GM21825 (cell line): ENCODE measurements at regions not wholly inside any gene's neighbourhood (a gene's known extent, or its start where the extent isn't known, plus 50 kb on each side); places are given as distances from the start of the nearest gene placed in this dataset.

ENCODE experiments used
- ATAC-seq: cut with Tn5 transposase; IDR thresholded peaks from one replicate; pipeline ENCODE4 v1.9.1; 2021; ENCODE audit warnings: mild to moderate bottlenecking, moderate library complexity; ENCODE audit not compliant: unreplicated experiment

DNA sequence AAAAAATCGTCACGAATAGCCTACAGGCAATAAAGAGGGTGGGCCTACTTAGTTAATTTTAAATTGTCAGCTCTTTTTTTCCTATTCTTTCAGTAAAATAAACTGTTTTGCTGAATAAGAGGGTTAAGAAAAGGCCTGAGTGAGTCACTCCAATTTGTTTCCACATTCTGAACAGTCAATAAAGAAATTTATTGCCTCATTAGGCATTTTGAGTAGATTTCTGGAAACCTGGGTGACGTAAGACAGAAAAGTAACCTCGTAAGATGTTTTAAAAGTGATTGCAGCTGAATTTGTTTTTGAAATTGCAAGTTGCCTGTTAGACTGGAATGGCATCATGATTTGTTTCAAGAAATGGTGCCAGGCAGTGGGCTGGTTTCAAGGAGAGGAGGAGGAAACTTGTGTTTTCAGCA lies 439.3 kb downstream of the USP25 start:
- ATAC-seq = no peak

DNA sequence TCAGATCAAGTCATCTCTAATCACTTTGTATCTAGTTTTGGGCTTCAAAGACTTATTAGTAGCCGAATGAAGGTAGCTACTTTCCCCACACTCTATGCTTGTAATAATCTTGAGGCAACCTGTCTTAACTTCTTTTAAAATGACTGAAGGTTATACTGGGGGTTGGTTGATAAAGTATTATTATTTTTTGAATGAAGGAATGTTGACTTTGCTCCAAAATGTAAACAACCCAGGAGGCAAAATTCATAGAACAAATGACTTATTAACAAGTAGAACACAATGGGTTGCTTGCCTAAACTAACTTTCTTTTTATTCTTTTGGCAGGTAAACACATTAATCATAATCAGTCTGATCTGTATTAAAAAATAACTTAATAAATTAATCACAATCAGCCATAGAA lies 440.0 kb downstream of the USP25 start:
- no peak for ATAC-seq

DNA sequence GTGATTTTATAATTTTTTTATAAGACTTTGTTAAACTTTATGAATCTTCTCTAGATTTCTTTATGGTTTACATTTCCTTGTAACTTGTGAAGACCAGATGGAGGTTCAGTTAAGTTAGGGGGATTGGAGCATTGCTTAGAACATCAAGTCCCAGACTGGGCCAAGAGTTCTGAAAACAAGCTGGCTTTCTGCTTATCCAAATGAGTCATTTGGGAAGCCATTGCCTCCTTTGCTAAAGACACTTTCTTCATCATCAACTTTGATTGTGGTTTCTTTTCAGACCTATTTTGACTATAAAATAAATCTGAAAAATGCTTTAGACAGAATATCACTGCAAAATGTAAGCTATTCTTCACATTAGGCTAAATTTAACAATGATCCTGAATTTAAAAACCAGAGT lies 446.8 kb downstream of the USP25 start:
- no peak for ATAC-seq

DNA sequence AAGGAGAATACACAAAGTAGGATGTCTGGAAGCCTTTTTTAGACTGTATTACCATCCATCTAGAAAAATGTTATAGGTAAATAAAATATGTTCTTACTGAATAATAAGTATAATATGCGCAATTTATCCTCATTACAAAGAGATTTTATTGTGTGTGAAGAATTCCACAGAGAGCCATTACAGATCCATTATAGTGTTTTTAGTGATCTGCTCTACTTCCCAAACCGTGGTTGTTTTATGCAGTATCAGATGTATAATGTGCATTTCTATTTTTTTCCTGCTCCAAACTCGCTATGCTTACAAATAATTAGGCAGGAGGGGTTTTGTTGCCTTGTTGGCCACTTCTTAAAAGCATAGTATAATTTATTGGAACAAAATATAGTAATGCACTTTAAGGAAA lies 447.8 kb downstream of the USP25 start:
- ATAC-seq = no peak

DNA sequence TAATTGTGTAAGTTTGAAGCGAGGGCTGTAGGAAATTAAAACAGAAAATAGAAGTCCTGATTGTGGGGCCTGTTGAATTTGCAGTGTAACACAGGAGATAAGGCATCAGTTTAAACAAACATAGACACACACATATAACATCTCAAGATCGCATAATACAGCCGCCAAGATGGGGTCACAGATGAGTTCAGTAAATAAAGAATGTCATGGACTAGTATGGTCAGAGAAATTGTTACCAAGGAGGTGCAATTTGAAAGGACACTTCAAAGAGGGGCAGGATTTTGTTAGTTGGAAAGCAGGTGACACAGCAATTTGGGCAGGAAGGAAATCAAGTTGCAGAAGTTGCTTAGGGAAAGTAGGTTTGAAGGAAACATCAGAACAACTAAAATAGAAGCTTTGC lies 450.0 kb downstream of the USP25 start:
- ATAC-seq = no peak

DNA sequence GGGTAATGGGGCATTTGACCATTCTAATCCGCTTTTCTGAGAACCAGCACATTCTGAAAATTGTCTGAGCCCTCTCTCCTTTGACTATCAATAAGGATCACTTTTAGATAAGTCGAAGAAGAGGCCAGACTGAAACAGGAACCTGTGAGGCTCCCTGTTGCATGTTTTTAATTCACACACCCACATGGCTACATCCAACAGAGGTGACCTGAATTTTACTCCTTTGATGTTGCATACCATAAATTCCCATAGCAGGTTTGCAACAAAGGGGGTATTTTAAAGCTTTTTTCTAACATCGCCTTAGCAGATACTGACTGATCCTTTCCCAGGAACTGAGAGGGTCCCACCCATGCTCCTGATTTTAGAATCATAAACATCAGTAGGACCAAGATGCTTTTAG lies 450.8 kb downstream of the USP25 start:
- ATAC-seq = no peak

DNA sequence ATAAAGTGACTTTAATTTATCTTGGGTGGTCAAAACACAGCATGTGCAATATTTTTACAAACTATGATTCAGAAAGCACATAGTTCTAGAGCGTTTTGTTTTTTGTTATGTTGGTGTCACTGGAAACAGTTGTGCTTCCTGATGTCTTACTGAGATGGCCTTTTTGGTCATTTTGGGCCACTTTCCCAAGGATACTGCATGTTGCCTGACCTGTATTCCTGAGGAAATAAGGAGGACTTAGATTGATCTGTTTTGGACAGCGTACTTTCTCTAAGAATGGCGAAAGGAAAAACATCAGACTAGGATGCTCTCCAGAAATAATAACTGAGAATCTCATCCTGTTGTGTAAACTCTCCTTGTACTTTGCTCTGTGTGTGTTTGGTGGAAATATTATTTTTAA lies 451.2 kb downstream of the USP25 start:
- no peak for ATAC-seq

DNA sequence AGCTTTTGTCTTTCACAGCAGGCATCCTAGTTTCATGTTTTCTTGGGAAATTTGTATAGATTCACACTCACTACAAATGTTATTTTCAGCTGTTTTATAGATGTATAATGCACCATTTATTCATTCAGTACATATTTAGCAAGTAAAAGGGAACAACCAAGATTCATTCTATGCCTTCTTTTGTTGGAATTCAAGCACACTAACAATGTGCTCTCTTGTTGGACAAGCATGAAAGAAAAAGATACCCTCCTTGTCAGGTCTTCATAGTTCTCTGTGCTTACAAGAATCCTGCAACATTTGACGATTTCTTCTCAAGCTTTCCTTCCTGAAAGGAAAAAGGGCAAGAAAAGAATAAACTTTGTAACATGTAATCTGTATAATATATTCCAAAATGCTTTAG lies 456.0 kb downstream of the USP25 start:
- ATAC-seq = no peak

DNA sequence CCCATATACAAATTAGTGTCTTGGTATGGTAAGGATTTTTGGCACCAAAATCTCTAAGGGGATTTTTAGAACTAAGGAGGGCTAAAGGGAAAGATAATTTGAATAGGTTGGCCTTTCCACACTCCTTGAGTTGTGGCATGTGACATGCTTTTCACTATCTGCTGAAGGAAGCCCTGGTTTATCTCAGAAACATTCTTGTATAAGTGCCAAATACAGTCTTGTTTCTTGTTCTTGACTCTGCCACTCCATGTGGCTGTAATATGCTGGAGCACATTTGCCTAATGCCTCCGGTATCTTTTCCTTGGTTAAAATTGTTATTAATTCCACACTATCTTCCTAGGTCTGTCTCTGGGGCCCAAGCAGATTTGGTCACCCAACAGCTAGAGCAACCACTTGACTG lies 457.0 kb downstream of the USP25 start:
- no peak for ATAC-seq

DNA sequence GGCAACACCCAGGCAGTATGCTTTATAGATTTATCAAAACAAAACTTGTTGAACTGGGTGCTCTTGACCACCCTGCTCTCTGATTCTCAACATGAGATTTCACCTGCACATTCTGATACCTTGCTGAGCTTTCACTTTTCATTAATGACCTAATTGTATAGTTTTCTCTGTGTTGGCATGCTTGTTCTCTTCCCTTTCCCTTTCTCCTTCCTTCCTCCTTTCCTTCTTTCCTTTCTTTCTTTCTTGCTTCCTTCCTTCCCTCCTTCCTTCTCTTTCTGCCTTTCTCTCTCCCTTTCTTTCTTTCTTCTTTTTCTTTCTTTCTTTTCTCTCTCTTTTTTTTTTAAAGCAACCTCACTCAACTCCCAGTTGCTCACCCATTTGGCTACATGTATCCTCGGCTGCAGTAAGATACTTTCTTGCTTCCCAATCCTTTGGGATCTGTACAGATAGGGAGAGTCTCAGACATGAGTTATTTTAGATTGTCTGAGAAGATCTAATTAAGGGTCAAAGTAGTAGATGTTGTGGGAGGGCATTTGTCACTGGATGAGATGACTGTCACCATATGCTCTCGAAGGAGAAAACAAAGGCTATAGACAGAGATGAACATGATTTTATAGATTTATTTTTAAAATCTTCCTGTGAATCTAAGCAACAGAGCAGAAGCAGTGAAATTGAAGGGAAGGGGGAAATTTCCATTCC lies 458.0 kb downstream of the USP25 start:
- ATAC-seq = no peak

DNA sequence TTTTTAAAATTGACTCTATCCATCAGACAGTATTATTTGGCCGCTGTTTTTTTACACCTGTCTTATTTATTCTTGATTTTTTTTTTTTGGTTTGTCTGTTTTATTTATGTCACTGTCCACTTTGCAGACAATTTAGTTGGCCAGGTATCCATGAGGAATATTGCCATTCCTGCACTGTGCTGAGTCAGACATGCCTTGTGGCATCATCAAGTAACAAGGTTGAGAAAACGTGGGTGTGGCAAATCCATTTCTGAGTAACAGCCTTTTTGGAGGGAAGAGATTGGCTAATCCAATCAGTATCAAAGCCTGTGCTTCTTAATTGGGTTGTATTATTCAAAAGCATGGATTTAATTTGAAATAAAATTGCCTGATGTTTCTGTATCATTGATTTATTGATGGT lies 463.1 kb downstream of the USP25 start:
- no peak for ATAC-seq

DNA sequence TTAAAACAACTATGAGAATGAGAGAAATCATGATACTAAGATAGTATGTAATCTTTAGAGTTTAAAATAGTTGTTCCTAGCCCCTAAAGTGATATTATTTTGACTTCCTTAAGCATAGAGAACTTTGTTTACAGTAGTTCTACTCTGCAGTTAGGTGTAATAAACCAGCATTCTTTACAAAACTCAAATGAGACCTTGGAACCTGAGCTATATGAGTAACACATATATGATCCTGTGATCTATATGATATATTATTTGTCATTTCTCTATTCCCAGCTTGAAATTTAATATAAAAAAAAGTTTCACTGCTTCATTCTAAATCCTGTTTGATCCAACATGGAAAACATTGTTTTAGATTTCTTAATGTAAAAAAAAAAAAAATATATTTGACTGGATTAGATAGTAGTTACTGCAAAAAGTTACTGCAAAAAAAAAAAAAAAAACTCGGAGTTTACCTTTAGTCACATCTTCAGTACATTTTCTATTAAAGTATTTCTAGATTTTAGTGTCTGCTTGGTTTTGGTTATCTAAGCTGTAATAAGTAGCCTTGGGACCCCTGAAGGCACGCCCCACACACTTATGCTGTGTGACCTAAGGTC lies 463.8 kb downstream of the USP25 start:
- no peak for ATAC-seq

DNA sequence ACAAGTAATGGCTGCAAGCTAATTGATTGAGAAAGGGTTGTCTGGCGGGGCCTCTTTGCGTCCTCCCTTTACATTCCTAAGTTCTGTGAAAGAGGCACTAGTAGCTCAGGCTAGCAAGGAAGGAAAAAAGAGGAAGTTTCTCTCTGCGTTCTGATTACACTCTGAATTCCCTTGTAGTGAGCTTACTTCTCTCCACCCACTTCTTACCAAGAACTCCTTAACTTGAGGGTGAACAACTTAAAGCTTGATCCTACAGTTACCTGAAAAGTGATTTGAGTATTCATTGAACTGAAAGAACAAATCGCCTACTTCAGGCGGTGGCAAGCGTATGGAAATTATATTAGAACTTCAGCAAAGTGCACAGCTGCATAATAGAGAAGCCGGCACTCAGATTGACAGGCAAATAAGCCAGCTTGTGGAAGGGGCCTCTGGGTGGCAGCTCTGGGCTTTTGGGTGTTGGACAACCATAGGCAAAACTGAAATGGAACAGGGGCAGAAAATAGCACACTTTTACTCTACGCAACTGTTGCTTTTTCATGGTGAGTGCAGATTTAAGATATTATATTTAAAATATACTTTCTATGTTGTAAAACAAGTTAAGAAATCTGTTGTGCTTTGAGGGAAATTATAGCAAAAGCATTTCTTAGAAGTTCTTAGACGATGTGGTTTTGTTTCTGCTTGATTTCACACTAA lies 464.5 kb downstream of the USP25 start:
- peak; percentile 82 for ATAC-seq

DNA sequence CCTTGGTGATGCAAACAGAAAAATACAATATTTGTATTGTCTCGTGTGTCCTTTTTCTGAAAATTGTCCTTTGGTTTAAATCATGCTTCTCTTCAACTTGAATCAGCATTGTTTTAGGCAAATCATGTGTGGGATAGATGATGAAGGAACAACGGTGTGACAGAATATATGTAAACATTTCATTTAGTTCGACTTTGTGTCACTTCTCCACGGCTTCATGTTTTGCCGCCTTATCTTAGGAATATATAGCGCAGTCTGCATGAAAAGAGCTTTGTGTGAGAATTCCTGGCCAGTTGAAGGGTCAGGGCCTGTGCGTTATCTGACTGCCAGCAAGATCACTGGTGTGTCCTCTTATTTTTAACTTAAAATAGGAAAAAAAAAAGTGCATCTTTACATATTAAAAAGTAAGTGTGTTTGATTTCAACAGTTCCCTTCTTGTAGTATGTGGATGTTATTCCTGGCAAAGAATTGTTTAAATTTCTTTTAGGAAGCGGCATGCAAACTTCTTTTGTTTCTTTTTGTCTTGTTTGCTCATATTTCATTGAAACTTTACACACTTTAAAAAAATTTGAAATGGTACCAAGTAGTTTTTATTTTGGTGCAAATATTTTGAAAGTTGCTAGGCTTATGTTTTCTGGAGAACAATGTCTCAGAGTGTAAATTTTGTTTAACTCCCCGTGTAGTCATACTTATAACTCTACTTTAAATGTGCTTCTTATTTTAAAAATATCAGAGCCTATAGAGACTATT lies 465.2 kb downstream of the USP25 start:
- no peak for ATAC-seq

DNA sequence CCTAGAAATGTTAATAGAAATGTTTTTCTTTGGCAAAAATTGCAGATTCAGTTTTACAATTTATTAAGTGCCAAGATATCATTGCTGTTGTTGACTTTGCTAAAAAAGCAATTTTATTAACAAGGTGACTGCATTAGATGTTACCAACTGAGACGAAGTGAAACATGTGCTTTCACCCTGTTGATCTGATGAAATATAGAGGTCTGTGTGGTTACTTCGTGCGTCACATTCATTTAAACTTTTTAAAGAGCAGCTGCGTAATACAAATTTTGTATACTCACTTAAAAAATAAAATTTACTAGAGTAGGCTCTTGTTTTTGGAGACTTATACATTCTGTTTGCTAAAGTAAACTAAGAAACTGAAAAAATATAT lies 465.7 kb downstream of the USP25 start:
- ATAC-seq = no peak

DNA sequence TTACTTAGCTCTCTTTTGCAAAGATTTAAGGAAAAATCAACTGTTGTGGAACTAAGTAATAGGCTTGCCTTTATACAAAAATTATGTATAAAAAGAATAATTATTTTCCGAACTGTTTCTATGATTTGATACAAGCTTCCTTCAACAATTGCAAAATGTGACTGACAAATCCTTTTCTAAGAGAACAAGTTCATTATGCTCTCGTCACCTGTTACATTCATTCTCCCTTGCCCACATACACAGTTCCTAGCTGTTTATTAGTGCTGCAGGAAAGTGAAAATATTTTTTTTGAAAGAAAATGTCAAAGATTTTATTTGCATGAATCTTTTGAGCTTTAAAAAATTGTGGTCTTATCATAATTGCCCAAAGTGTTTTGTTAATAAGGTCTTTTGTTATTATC lies 466.2 kb downstream of the USP25 start:
- no peak for ATAC-seq

DNA sequence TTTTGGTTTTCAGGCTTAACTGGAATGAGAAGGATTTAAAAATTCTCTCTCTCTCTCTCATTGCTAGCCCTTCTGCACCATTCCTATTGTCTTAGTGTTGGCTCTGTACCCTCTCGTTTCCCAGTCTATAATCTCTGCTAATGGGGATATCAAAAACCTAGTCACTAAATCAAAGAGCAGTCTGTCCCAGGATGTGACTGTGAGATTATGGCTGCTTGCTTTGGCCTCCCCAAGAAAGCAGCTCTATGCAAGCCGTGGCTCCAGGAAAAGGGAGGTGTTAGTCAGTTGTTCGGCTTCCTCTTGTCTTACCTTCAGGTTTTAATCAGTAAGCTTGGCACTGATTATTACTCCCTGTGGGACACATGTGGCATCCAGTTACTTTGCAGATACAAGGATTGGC lies 468.8 kb downstream of the USP25 start:
- no peak for ATAC-seq

DNA sequence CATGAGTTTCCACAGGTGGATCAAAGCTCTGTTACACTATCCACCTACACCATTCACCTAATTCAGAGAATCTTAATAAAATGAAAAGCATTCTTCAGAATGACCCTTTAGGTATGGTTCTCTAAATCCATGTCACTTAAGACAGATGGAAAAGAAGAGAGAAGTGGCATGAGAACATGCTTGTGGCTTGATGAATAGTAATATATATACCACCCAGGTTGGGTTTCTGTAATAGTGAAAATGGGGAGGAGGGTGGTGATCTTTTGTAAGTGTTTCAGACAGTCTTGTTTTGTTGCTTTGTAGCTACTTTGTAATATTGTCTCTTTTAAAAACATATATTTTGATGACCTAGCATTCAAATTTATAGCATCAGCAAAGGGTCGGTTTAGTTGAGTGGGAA lies 469.8 kb downstream of the USP25 start:
- ATAC-seq = no peak

DNA sequence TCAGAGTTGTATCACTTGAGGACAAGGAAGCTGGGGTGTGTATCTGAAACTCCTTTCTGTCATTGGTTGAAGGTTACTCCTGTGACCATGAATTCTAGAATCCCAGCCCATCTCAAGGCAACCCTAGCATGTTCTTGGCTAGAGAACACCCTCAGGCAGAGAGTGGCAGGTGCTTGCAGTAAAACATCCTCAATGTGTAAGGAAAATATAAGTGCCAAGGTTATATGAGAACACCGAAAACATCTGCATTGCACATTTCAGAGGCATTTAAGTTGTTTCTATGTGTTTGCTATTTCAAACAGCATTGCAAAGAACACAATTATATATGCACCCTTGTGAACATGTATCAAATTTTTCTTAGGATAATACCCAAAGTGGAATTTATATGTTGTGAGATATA lies 471.9 kb downstream of the USP25 start:
- no peak for ATAC-seq

DNA sequence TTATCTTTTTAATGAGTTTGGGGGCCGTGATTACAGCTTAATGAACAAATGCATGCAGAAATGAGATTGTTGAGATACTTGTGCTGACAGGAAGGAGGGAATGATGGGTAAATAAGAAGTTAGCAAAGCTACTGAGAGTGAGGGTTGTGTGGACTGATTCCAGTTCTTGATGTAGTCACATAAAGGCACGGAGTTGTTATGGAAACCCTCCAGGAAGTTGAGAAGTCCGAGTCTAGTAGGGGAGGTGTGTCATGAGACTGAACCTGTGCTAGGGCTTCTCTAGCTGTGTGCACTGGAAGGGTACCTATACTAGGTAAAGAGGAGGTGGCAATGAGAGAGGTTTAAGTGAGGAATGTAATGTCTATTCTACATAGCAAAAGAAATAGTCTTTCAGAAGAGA lies 475.7 kb downstream of the USP25 start:
- no peak for ATAC-seq

DNA sequence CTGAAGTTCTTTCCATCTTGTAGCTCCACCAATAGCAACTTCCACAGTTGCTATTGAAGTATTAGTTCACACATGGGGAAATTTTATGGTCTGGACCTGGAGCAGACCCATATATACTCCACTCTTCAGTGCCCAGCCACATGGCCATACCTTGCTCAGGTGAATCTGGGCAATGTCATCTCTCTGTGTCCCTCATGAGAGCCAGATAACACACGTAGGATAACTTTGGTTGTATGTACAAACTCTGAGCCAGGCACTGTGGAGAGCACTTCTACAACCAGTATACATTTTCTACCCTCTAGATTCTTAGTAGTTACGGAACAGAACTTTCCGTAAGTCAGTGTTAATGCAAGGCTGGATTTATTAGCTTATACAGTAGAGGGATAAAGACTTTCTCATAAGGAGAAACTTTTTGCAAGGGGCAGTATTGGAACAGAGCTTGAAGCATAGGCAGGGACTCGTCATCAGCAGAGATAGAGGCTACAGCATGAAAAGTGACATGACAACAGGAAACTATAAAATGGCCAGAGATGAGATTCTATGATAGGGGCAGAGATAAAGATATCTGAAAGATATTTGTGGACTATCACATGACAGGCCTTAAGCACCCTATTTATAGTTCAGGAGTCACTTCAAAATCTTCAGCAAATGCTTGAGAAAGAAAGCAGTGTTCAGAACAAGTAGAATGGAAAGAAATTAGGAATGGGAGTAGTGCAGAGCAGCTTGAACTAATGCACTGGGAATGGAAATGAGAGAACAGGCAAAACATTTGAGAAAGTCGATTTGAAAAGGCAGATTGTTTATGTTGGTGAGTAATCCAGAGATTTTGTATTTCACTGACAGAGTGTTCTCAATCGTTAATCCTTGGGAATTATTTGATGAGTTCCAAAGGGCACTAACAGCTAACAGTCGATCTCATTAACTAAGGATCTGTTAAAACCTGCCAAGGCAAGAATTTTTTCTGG lies 481.8 kb downstream of the USP25 start:
- ATAC-seq = no peak
